Stimulated activated effector memory CD8-positive, alpha-beta T cell treated with anti-CD3 and anti-CD28 coated beads, Interleukin-12 subunit alpha, Interleukin-12 subunit beta, amount 100 ng/mL, for 72 hours (primary cell): ENCODE measurements at regions not wholly inside any gene's neighbourhood (a gene's known extent, or its start where the extent isn't known, plus 50 kb on each side); places are given as distances from the start of the nearest gene placed in this dataset.
"Not testable (repeated sequence)": the region's sequence is repeated elsewhere in the genome, so short reads cannot be mapped to it uniquely, and the experiment has no call there.

Experiments used
- ATAC-seq: fragments of 150-1000 bp; cut with Tn5 transposase; 2 replicates; pipeline ENCODE4 v1.10.0; 2021
- DNase-seq, 2 donors: peaks; one replicate each; pipeline ENCODE4 v3.0.0; 2021 to 2022; ENCODE audit warnings: low spot score in 2 of 2
- H3K27ac Mint-ChIP-seq: one replicate; pipeline ENCODE4 v1.8.0; 2022; ENCODE audit warnings: mild to moderate bottlenecking, mixed read lengths
- H3K36me3 Mint-ChIP-seq: one replicate; pipeline ENCODE4 v1.8.0; 2022; ENCODE audit warnings: mild to moderate bottlenecking, mixed read lengths
- H3K4me1 Mint-ChIP-seq: one replicate; pipeline ENCODE4 v1.8.0; 2022; ENCODE audit warnings: mixed read lengths
- H3K4me3 Mint-ChIP-seq: one replicate; pipeline ENCODE4 v1.8.0; 2022; ENCODE audit warnings: mild to moderate bottlenecking, mixed read lengths
- H3K9me3 Mint-ChIP-seq: one replicate; pipeline ENCODE4 v1.8.0; 2022; ENCODE audit warnings: mixed read lengths

DNA sequence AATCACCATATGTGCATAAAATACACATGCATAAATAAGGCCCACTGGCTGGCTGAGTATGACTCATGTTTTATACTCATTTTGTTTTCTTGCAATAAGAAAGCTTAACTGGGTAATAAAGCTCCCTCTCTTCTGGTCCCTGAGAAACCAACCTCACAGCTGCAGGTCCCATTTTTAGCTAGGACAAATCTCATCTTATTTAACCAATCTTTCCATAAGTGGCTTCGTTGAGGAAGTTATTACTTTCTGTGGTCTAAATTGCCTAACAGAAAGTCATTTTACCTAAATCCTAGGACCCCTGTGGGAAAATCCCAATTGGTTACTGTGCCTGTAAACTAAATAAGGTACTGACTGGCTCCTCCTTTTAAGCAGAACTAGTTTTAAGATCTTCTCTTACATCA is 232.8 kb upstream of the FBXO33 start:
- no peak overlapping the region for H3K4me3 Mint-ChIP-seq
- no peaks in the 10 kb centered on the region for H3K36me3 Mint-ChIP-seq

DNA sequence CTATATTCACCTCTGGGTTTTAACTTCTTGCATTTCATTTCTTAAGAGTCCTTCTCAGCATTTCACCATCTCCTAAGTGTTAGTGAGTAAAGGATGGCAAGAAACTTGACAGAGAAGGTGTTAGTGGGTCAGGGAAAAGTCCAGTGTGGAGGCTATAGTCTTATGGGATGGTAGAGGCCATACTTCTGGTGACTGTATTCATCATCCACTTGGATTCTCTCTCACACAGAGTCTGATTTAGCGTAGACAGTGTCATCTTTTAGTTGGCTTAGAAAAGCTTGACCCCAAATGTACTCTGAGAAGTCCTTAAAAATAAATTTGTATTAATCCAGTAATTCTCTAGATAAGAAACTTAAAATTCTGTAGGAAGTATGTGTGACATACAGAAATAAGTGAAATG is 232.4 kb upstream of the FBXO33 start:
- no peak for ATAC-seq
- H3K27ac Mint-ChIP-seq: no peak overlapping the region

More for the DNA sequence above, 232.8 kb upstream of the FBXO33 start:
- DNase-seq (no peak), ATAC-seq (no peak)
- Mint-ChIP-seq H3K9me3 (peaks cover 17% of the 10 kb centered on the region), H3K27ac (no peak overlapping the region), H3K4me1 (no peaks in the 10 kb centered on the region)

DNA sequence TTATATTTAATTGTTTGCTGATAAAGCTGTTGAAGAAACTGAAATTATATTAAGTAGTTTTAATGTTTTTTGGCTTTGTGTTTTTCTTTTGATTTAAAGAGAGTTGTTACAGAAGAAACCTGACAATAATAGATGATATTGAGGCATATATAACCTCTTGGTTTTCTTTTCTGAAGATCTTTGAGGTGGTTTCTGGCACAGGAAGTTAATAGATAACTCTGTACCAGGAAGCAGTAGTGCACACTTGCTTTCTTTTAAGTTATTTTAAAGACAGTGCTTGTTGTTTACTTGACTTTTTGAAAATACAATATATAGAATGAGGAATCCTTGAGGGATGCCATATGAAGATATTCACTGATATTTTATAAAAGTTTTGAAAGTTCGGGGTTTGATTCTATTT is 209.0 kb upstream of the FBXO33 start:
- no peak for DNase-seq
- H3K27ac Mint-ChIP-seq: no peak overlapping the region
- ATAC-seq: no peak
- H3K9me3 Mint-ChIP-seq: peaks cover 24% of the 10 kb centered on the region
- H3K4me3 Mint-ChIP-seq: no peak overlapping the region
- no peaks in the 10 kb centered on the region for H3K36me3 Mint-ChIP-seq
- H3K4me1 Mint-ChIP-seq: no peaks in the 10 kb centered on the region

More for the DNA sequence above, 232.4 kb upstream of the FBXO33 start:
- peaks cover 14% of the 10 kb centered on the region for H3K9me3 Mint-ChIP-seq
- H3K36me3 Mint-ChIP-seq: no peaks in the 10 kb centered on the region
- DNase-seq: no peak
- no peak overlapping the region for H3K4me3 Mint-ChIP-seq
- no peaks in the 10 kb centered on the region for H3K4me1 Mint-ChIP-seq

DNA sequence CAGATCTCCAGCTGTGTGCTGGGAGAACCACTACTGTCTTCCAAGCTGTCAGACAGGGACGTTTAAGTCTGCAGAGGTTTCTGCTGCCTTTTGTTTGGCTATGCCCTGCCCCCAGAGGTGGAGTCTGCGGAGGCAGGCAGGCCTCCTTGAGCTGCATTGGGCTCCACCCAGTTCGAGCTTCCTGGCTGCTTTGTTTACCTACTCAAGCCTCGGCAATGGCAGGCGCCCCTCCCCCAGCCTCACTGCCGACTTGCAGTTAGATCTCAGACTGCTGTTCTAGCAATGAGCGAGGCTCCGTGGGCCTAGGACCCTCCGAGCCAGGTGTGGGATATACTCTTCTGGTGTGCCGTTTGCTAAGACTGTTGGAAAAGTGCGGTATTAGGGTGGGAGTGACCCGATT is 206.8 kb upstream of the FBXO33 start:
- not testable (repeated sequence) for H3K4me1 Mint-ChIP-seq, H3K36me3 Mint-ChIP-seq, DNase-seq, ATAC-seq, H3K27ac Mint-ChIP-seq, H3K4me3 Mint-ChIP-seq
- peaks cover 19% of the 10 kb centered on the region for H3K9me3 Mint-ChIP-seq

DNA sequence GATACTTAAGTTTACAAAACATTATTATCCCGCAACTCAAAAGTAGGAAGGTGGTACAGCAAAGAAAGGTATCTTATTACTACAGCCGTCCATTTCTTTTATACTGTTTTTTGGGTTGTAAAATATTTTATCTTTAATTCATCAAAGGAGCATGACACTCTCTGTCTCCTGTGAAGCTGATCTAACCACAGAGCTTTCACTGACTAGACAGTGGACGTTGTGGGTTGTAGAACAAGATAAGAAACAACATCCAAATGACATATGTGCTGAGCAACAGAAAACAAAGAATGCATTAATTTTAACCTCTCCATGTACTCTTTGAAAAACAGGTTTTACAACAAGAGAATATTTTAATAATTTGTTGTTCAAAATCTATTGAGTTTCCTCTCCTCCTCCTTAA is 195.9 kb upstream of the FBXO33 start:
- H3K9me3 Mint-ChIP-seq: peaks cover 17% of the 10 kb centered on the region
- no peaks in the 10 kb centered on the region for H3K4me1 Mint-ChIP-seq
- no peak overlapping the region for H3K4me3 Mint-ChIP-seq
- H3K36me3 Mint-ChIP-seq: no peaks in the 10 kb centered on the region
- DNase-seq (no peak), ATAC-seq (no peak)
- H3K27ac Mint-ChIP-seq: no peak overlapping the region

DNA sequence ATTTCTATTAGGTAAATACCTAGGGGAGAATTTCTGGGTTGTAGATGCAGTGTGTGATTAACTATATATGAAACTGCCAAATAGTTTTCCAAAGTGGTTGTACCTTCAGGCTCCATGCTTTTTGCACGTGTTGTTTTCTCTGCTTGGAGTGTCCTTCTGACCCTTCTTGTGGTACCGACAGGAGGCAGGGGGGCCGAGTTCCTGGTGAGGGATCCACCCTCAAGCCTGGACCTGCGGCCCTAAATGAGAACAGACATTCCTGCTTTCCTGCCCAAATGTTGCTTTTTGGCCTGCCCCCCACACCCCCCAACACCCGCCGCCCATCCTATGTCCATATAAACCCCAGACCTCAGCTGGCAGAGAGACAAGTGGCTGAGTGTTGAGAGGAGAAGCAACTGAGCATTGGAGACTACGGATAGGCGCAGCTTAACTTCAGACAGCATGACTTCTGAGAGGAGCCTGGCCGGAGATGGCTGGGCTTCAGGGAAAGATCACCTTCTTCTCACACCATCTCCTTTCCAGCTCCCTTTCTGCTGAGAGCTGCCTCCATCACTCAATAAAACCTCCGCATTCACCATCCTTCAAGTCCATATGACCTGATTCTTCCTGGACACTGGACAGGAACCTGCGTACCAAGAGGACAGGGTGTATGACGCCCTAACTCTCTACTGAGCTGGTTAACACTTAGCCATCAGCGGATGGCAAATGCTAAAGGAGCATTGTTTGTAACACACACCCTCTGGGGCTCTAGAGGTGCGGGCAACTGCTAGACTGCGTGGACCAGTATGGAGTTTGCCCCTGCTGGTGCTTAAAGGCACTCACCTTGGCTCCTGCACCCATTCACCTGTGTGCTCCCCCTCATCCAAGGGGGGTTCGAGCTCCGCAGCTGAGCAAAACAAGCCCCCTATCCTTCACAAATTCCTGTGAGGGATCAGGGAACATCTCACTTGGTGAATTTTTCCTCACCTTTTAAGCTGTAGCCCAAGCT is 194.7 kb upstream of the FBXO33 start:
- no peak overlapping the region for H3K27ac Mint-ChIP-seq
- ATAC-seq: no peak
- H3K4me1 Mint-ChIP-seq: no peaks in the 10 kb centered on the region
- peaks cover 23% of the 10 kb centered on the region for H3K9me3 Mint-ChIP-seq
- no peak overlapping the region for H3K4me3 Mint-ChIP-seq
- H3K36me3 Mint-ChIP-seq: no peaks in the 10 kb centered on the region
- DNase-seq: no peak

DNA sequence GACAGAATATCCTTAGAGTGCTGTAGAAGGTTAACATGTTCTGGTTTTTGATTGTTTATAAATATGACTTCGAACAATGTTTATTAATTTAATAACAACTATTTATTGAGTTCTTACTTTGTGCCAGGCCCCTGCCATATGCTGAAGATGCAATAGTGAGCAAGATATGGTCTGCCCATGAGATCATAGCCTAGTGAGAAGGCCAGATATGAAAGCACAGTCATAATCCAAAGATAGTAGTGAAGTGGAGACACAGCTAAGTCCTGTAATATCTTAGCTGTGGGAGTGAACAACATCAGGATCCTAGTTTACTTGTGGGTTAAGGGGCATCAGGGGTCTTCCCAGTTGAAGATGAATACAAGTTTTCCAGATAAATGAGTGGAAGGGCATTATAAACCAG is 189.4 kb upstream of the FBXO33 start:
- peaks cover 30% of the 10 kb centered on the region for H3K9me3 Mint-ChIP-seq

DNA sequence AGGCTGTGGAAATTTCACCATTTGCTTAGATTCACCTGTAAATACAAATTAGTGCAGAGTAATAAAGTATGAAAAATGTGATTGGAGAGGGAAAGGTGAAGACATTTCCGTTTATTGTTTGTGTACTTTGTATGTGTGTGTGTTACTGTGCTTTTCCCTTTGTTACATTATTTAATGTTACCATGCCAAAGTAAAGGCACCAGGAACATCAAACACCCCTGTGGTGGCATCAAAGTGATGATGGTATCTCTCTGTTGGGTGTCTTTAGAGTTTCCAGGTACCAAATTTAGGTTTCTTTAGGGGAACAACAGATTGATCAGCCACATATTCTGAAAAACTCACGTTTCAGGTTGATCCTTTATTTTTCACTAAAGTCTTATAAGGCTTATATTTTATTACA is 189.0 kb upstream of the FBXO33 start:
- peaks cover 30% of the 10 kb centered on the region for H3K9me3 Mint-ChIP-seq

More for the DNA sequence above, 189.4 kb upstream of the FBXO33 start:
- DNase-seq: no peak
- Mint-ChIP-seq H3K36me3 (no peaks in the 10 kb centered on the region), H3K27ac (no peak overlapping the region), H3K4me3 (no peak overlapping the region), H3K4me1 (no peaks in the 10 kb centered on the region)
- no peak for ATAC-seq

DNA sequence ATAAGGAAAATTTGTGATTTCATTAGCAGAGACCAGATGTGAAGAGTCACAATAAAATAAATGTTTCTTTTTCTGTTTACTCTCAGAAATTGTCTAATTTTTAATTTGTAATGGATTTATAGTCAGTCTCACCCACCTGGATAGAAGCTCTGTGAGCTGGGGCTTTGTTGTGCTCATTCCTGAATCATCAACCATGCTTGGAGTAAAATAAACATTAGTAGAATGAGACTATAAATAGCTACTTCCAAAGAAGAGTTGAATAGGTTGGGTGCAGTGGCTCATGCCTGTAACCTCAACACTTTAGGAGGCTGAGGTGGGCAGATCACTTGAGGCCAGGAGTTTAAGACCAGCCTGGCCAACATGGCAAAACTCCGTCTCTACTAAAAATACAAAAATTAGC is 185.3 kb upstream of the FBXO33 start:
- H3K36me3 Mint-ChIP-seq: no peaks in the 10 kb centered on the region
- no peak for DNase-seq
- H3K4me1 Mint-ChIP-seq: no peaks in the 10 kb centered on the region
- no peak for ATAC-seq
- no peak overlapping the region for H3K4me3 Mint-ChIP-seq
- peaks cover 21% of the 10 kb centered on the region for H3K9me3 Mint-ChIP-seq
- H3K27ac Mint-ChIP-seq: no peak overlapping the region

More for the DNA sequence above, 189.0 kb upstream of the FBXO33 start:
- no peak for ATAC-seq
- H3K4me3 Mint-ChIP-seq: no peak overlapping the region
- no peaks in the 10 kb centered on the region for H3K4me1 Mint-ChIP-seq
- DNase-seq: no peak
- H3K27ac Mint-ChIP-seq: no peak overlapping the region
- H3K36me3 Mint-ChIP-seq: no peaks in the 10 kb centered on the region

DNA sequence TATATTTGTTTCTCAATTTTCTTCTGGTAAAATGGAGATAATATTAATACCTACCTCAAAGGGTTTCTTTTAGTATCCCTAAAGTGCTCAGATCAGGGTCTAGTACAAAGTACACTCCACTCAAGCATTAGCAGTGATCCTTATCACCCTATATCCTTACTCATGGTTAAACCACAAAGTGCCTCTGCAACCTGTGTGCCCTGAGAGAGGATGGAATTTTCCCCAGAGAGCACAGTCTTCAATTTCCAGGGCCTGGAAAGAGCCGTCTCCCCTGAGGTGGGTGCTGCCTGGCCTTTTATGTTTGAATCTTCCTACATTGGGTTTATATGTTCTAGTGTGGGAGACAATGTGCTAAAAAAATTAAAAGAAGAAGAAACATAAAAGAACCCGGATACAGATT is 183.1 kb upstream of the FBXO33 start:
- no peaks in the 10 kb centered on the region for H3K4me1 Mint-ChIP-seq
- ATAC-seq (no peak), DNase-seq (no peak)
- H3K27ac Mint-ChIP-seq: no peak overlapping the region
- no peaks in the 10 kb centered on the region for H3K36me3 Mint-ChIP-seq
- no peak overlapping the region for H3K4me3 Mint-ChIP-seq
- H3K9me3 Mint-ChIP-seq: peaks cover 20% of the 10 kb centered on the region

DNA sequence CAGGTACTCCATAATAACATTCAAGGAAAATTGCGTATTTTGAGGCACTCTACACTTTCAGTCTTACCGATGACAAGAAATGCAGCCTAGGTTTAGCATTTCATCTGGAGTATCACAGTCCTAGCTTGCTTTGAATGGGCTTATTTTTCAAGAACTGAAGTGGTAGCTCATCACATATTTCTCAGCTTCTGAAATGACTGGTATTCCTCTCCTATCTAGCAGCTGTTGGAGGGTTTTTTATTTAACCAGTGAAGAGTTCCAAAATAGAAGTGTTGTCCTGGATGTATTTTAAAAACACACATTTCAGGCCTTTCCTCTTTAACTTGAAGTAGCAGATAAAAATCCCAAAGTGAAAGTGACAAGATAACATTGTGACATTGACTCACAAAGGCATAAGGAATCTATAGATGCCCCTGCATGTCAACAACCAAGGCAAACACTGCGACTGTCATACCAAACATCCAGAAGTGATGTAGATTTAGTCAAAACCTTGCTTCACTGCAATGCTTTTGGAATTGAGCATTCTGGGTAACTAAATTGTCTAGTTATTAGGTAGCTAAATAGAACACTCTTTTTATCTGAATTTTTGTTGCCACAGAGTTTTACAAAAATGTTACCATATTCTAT is 182.2 kb upstream of the FBXO33 start:
- no peak for ATAC-seq
- no peaks in the 10 kb centered on the region for H3K4me1 Mint-ChIP-seq
- DNase-seq: no peak
- no peaks in the 10 kb centered on the region for H3K36me3 Mint-ChIP-seq
- no peak overlapping the region for H3K27ac Mint-ChIP-seq
- H3K4me3 Mint-ChIP-seq: no peak overlapping the region
- H3K9me3 Mint-ChIP-seq: peaks cover 18% of the 10 kb centered on the region

DNA sequence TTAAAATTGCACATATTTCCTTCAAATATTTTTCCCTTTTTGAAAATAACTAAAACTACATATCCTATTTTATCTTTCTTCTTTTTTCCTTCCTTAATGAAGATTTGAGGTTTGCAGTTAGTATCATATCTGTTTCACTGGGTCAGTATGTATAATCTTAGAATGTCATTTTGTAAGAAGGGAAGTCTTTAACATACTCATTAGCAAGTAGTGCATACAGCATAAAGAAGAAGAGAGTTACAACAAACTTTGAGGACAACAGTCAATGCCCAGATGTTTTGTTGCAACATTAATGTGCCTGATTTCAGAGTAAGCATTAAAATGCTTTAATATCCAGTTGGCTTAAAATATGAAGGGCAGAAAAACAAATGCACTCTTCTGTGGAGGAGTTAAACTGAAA is 176.9 kb upstream of the FBXO33 start:
- H3K4me1 Mint-ChIP-seq: no peaks in the 10 kb centered on the region
- DNase-seq (no peak), ATAC-seq (no peak)
- peaks cover 25% of the 10 kb centered on the region for H3K9me3 Mint-ChIP-seq
- H3K27ac Mint-ChIP-seq: no peak overlapping the region
- no peak overlapping the region for H3K4me3 Mint-ChIP-seq
- H3K36me3 Mint-ChIP-seq: no peaks in the 10 kb centered on the region

DNA sequence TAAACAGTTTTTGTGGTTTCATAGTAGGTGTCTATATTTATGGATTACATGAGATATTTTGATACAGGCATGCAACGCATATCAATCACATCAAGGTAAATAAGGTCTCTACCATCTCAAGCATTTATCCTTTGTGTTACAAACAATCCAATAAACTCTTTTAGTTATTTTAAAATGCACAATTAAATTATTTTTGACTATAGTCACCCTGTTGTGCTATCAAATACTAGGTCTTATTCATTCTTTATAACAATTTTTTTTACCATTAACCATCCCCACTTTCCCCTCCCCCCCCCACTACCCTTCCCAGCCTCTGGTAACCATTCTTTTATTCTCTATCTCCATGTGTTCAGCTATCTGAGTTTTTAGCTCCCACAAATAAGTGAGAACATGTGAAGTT is 175.7 kb upstream of the FBXO33 start:
- peaks cover 31% of the 10 kb centered on the region for H3K9me3 Mint-ChIP-seq
- H3K4me1 Mint-ChIP-seq: no peaks in the 10 kb centered on the region
- no peak for DNase-seq
- H3K27ac Mint-ChIP-seq: no peak overlapping the region
- H3K36me3 Mint-ChIP-seq: no peaks in the 10 kb centered on the region
- no peak overlapping the region for H3K4me3 Mint-ChIP-seq
- no peak for ATAC-seq

DNA sequence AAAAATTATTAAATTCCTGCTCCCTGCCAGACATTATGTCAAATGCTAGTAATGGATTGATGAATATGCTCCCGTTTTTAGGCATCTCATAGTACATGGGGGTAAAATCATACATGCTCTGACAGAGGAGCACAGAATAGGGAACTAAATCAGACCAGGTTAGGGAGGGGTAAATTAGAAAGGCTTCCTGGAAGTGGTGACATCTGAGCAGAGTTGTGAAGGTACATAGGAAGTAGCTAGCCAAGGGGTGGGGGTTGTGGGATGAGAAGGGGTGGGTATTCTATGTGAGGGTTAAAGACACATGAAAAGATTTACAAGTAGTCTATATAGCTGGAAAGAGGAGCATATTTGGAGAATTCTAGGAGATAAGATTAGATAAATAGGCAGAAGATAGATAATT is 171.7 kb upstream of the FBXO33 start:
- DNase-seq: no peak
- H3K4me1 Mint-ChIP-seq: no peaks in the 10 kb centered on the region
- H3K4me3 Mint-ChIP-seq: no peak overlapping the region
- peaks cover 37% of the 10 kb centered on the region for H3K9me3 Mint-ChIP-seq
- H3K36me3 Mint-ChIP-seq: no peaks in the 10 kb centered on the region
- H3K27ac Mint-ChIP-seq: no peak overlapping the region
- no peak for ATAC-seq

DNA sequence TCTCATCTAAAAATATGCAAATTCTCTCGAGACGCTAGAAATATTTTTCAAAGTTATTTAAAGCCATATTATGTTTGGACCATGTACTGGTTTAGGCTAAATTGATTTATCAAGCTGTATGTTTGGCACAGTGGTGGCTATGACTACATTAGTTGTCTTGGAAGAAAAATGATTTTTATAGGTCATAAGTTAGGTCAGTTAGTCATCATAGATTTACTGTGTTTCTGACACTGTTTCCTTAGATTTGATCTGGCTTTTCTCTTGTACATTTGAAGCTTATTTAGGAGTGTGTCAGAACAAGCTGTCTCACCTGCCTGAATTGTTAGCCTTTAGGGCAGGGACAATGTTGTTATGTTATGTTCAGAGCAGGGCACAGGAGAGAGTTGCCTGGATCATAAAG is 161.1 kb upstream of the FBXO33 start:
- H3K4me1 Mint-ChIP-seq: no peaks in the 10 kb centered on the region
- H3K9me3 Mint-ChIP-seq: peaks cover 20% of the 10 kb centered on the region
- DNase-seq: no peak
- no peak for ATAC-seq
- H3K36me3 Mint-ChIP-seq: no peaks in the 10 kb centered on the region
- H3K27ac Mint-ChIP-seq: no peak overlapping the region
- H3K4me3 Mint-ChIP-seq: no peak overlapping the region
